HG03442 (cell line): ENCODE measurements at regions not wholly inside any gene's neighbourhood (a gene's known extent, or its start where the extent isn't known, plus 50 kb on each side); places are given as distances from the start of the nearest gene placed in this dataset.
"Not testable (repeated sequence)": the region's sequence is repeated elsewhere in the genome, so short reads cannot be mapped to it uniquely, and the experiment has no call there.

Experiments
- ATAC-seq: cut with Tn5 transposase; IDR thresholded peaks from one replicate; pipeline ENCODE4 v1.9.1; 2021; ENCODE audit warnings: mild to moderate bottlenecking, moderate library complexity; ENCODE audit not compliant: unreplicated experiment

- no peak for ATAC-seq
Measured at GRCh38 chr14:53247596-53248370, 94.7 kb upstream of the DDHD1 start.

DNA sequence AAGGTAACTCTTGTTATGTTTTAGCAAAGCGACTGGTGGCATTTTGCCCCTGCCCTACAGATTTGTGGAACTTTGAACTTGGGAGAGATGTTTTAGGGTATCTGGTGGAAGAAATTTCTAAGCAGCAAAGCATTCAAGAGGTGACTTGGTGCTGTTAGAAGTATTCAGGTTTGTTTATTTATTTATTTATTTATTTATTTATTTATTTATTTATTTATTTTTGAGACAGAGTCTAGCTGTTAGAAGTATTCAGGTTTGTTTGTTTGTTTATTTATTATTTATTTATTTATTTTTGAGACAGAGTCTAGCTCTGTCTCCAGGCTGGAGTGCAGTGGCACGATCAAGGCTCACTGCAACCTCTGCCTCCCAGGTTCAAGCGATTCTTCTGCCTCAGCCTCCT is 89.8 kb upstream of the DDHD1 start:
- not testable (repeated sequence) for ATAC-seq

- no peak for ATAC-seq
Measured at GRCh38 chr14:53237488-53237887, 84.4 kb upstream of the DDHD1 start.

DNA sequence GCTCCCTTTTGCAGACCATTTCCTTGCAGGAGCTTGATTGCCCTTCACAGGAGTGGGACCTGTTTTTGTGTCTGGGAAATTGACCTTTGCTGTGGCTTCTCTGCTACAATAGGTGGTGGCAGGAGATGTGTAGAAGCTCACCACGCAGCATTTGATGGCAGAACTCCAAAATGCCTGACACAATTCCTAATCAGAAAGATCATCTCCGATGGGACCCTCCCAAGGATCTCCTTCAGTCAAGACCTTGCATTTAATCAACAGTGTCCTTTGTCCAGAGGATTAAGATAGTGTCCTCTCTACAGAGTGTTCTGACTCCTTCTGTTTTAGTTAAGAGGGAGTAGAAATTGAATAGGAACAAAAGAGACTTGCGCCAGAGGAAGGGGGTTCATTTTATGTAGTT is 83.6 kb upstream of the DDHD1 start:
- no peak for ATAC-seq

- no peak for ATAC-seq
Measured at GRCh38 chr14:53231171-53231570, 78.0 kb upstream of the DDHD1 start.

DNA sequence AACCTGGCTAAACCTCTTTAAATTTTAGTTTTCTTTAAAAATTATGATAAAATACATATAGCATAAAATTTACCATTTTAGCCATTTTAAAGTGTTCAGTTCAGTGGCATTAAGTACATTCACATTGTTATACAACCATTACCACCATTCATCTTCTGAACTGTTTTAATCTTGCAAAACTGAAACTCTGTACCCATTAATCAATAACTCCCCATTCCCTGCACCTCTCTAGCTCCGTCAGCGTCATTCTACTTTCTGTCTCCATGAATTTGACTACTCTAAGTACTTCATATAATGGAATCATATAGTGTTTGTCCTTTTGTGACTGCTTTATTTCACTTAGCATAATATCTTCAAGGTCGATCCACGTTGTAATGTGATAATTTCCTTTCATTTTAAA is 75.8 kb upstream of the DDHD1 start:
- ATAC-seq = no peak

- ATAC-seq = no peak
Measured at GRCh38 chr14:53227154-53227718, 74.1 kb upstream of the DDHD1 start.

DNA sequence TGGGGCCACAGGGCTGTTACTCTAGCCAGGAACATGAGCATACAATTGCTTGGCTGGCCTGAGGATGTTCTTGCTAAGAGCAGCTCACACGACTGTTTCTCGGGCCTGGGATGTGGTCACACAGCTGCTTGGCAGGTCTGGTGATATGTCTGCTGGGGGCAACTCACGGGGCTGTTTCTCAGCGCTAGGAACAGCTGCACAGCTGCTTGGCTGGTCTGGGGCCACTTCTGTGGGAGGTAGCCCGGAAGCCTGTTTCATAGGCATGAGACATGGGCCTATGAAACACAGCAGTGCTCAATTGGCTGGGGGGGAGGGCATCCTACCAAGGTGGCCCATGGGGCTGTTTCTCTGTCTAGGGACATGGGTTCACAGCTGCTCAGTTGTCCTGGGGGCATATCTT is 73.4 kb upstream of the DDHD1 start:
- no peak for ATAC-seq

- ATAC-seq = no peak
Measured at GRCh38 chr14:53220914-53221313, 67.8 kb upstream of the DDHD1 start.

DNA sequence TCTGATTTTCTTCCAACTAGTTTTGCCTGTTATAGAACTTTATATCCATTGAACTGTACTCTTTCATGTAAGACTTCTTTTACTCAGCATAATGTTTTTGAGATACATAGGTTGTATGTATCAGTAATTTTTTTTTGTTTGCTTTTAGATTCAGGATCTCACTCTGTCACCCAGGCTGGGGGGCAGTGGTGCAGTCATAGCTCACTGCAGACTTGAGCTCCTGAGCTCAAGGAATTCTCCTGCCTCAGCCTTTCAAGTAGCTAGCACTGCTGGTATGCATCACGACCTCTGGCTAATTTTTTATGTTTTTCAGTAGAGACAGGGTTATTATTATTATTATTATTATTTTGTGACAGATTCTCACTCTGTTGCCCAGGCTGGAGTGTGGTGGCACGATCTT is 65.0 kb upstream of the DDHD1 start:
- no peak for ATAC-seq

- ATAC-seq = peak; percentile 97
Measured at GRCh38 chr14:53217316-53217994, 64.3 kb upstream of the DDHD1 start.

DNA sequence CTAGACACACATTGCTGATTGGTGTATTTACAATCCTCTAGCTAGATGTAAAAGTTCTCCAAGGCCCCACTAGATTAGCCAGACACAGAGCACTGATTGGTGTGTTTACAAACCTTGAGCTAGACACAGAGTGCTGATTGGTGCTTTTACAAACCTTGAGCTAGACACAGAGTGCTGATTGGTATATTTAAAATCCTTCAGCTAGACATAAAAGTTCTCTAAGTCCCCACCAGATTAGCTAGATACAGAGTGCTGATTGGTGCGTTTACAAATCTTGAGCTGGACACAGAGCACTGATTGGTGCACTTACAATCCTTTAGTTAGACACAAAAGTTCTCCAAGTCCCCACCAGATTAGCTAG is 63.8 kb upstream of the DDHD1 start:
- not testable (repeated sequence) for ATAC-seq

DNA sequence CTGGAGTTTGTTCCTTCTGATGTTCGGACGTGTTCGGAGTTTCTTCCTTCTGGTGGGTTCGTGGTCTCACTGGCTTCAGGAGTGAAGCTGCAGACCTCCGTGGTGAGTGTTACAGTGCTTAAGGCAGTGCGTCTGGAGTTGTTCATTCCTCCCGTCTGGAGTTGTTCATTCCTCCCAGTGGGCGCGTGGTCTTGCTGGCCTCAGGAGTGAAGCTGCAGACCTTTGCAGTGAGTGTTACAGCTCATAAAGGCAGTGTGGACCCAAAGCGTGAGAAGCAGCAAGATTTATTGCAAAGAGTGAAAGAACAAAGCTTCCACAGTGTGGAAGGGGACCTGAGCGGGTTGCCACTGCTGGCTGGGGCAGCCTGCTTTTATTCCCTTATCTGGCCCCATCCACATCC is 63.4 kb upstream of the DDHD1 start:
- not testable (repeated sequence) for ATAC-seq

- no peak for ATAC-seq
Measured at GRCh38 chr14:53215101-53215500, 62.0 kb upstream of the DDHD1 start.

GRCh38 chr14:53214384-53214783 is 61.3 kb upstream of the DDHD1 start:
- no peak for ATAC-seq

DNA sequence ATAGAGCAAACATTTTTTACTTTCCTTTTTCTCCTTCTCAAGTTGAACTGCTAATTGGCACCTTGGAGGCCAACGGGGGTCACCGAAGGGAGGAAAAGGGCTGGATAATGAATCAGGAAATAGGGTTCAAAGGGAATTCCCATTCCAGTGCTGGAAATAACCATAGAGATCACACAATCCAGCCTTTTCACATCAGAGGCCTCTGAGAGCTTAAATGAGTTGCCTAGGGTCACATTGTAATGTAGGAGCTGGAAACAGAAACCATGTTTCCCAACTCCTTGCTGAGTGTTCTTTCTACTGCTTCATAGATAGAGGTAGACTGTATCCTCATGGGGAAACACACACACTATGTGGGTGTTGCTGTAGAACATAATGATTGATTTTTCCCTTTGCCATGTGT is 60.6 kb upstream of the DDHD1 start:
- no peak for ATAC-seq

GRCh38 chr14:53209370-53209769 is 56.2 kb upstream of the DDHD1 start:
- ATAC-seq = no peak
